ENCODE measurements at regions not wholly inside any gene's neighbourhood (a gene's known extent, or its start where the extent isn't known, plus 50 kb on each side); places are given as distances from the start of the nearest gene placed in this dataset.
A peak's percentile ranks its signal among the peaks of the same experiment; 100 is the strongest.
"Not testable (repeated sequence)": the region's sequence is repeated elsewhere in the genome, so short reads cannot be mapped to it uniquely, and the experiment has no call there.

DNA sequence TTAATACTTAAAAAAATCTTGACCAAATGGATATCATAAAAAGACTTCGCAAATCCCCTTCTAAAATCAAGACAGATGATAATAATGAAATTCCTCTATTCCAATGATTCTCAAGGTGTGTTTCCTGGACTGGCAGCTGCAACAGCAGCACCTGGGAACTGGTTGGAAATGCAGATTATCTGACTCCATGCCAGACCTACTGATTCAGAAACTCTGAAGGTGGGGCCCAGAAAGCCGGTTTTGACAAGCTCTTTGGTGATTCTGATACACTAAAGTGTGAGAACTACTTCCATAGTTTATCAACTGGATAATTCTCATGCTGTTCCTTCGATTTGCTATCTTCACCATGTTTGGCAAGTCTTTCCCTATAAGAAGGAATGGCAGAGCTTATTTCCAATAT, 252.1 kb downstream of the COL12A1 start:
- no peak for DNase-seq

DNA sequence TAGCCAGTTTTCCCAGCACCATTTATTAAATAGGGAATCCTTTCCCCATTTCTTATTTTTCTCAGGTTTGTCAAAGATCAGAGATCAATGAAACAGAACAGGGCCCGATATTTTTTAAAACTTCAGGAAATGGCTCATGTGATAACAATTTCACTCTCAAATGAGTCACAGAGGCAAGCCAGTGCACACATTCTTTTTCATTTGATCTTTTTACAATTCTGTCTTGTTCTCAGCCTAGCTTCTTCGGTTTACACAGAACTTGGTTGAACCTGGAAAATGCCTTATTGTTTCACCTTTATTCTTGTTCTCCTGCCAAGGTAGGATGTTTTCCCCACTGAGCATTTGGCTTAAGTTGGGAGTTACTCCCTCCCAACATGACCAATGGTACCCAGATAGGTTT, 258.9 kb downstream of the COL12A1 start:
- DNase-seq: no peak

DNA sequence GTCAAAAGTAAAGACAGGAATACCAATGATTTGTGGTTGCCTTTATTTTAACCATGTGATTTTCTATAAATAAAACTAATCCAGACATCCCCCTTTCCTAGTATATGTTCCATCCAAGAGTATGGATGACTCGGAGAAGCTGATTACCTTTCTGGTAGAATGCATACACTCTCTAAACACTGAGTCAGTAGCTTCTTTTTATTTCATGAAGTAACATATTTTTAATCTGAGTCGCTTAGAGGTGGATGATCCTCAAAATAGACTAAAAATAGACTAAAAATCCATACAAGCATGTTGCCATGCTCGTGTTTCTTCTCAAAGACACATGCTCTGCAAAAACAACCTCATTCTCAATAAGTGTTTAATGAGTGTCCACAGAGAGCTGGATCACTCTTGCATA, 263.7 kb downstream of the COL12A1 start:
- no peak for DNase-seq

DNA sequence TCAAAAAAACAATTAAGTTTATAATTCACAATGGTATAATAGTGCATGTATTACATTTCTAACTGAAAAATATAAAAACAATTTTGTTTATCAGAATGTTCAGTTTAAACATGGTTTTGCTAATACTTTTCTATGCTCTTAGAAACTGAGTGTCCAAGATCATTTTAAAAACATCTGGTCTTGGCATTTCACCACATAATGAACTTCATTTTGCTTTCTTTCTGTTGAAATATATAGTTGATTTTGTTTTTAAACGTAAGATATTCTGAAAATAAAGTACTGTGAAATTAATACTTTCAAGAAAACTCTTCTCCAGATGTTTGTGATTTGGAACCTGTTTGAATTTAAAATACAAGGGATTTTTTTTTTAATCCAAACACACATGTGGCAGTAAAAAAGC, 264.4 kb downstream of the COL12A1 start:
- DNase-seq: no peak

DNA sequence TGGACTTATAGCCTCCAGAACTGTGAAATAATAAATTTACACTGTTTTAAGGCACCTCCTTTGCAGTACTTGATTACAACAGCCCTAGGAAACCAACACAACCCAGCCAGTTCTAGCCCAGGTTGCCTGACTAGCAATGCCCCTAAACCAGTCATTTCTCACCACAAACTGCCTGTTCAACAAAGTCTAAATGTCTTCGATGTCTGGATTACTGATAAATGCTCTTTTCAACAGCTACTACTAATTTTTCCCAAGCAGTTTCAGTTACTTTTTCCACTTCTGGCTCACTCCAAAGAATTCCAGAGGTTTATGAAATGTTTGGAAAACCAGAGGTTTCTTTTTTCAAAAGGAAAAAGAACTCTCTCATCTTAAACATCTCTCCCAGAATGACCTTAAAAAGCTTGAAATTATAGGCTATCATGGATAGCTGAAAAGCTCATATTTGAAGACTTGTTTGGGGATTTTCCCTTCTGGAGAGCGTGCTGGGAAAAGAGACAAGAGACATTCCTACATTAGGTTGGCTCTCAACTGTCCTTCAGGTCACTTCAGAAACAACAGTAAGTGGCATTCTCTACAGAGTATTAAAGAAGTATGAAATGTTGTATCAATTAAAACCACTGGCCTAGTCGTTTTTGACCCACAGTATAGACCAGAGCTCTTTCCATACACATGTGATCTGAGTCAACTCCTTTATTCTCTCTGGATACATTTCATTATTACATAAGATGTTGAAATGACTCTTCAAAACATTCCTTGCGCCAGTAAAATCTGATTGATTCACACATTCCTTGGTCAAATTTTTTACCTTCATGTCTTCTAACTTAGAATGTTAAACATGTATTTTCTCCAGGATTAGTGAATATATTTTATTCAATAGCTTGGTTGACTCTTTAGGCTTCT, 265.9 kb downstream of the COL12A1 start:
- no peak for DNase-seq

DNA sequence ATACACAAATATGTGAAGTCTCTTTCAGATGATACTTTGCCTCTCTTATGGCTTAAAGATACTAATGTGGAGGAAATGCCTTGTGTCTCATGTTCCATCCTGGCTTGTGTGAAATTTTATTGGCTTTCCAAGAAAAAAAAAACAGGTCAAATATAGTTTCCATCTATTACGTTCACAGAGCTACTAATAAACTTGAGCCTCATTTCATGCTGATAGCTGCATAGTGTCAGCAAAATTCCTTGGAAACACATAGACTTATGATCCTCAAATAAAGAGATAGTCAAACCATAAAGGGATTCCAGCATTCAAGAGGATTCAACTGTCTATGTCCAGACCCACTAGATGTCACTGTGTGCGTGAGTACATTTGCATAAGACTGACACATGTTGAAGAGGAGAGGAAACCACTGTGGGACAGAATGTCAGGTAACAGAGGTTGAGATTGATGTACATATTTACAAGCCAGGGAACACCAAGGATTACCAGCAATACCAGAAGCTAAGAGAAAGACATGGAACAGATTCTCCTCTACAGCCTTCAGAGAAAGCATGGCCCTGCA, 266.6 kb downstream of the COL12A1 start:
- DNase-seq: no peak

DNA sequence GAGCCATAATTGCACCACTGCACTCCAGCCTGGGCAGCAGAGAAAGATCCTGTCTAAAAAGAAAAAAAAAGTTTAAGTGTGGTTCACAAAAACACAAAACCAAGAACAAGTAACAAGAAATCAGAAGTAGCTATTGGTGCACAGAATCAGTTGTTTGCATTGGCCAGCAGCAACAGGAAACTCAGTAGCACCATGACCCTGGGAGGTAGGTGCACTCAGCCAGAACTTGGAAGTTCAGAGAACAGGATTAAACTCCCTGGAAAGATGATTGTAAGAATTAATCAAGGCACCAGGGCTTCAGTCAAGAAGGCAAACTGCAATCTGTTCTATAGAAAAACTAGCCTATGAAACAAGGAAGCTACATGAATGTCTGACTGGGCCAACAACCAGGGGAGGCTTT, 267.9 kb downstream of the COL12A1 start:
- DNase-seq: no peak

DNA sequence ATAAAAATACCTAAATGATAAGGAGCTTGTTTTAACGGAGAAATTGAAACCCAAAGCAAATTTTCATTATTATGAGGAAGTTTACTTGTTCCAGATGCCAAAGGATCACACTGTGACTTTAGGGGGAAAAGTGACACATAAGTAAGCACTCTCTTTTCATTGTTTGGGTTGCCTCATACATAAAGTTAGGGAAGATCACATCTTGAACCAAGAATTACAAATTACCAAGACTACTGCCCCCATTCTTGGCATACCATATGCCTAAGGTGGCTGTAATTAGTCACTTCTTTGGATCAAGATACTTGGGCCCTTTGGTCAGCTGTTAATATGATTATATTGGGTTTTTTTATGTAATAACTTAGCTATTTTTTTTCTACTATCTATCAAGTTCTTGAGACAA, 269.0 kb downstream of the COL12A1 start:
- no peak for DNase-seq

DNA sequence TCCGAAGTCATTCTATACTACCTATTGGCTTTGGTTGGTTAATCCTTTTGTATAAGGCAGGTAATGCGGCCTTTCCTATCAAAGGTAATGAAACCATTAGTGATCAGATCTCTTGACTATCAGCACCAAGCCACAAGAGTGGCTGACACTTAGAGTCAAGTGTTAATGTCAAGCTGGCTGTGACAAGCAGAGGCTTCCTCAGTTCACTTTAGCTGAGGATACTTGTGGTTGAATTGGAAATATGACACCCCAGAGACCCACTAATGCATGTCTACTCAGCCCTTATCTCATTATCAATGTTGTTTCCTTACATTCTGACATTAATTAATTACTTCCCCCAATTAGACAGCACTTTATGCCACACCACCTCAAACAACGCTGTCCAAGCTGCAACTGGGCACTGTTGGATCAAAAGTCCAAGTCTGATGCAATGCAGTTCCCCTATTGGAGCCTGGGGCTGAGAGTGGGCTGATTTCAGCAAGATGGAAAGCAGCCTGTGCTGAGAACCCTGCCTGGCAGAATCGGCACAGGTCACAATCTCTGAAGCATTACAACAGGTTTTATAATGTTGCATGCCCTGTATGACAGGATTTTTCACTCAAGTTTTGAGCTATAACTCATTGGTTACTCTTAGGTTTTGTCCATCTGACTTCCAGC, 273.5 kb downstream of the COL12A1 start:
- DNase-seq: no peak

DNA sequence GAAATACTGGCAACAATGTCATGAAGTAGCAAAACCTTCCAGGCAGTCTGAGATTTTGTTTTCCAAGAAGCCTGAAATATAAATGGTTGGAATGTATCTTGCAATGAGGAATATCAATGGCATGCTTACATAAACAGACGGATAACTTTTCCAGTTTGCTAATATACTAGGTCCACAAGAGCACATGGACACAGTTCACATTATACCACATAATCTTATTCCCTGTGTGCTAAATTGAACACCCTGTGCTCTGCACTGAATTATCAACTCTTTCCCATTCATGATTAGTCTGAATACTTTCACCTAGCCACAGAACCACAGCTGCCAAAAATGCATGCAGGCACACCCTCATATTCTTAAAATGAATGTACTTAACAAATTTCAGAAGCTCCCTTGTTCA, 274.3 kb downstream of the COL12A1 start:
- no peak for DNase-seq

DNA sequence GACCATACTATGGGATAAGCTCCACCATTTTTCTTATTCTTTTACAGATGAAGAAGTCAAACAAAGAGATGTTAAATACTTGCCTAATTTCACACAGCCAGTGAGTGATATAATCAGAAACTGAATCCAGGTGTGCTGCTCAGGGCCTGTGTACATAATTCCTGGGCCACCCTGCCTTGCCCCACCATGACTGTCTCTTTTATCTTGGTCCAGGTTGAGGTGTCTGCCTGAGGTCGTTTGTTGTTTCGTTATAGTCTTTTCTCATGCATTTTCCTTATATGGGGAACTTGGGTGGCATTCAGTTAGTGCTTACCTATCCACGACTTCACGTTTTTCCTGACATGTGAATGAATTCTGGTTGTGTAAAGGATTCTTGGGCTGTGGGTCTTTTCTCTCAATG, 277.6 kb downstream of the COL12A1 start:
- DNase-seq: no peak

DNA sequence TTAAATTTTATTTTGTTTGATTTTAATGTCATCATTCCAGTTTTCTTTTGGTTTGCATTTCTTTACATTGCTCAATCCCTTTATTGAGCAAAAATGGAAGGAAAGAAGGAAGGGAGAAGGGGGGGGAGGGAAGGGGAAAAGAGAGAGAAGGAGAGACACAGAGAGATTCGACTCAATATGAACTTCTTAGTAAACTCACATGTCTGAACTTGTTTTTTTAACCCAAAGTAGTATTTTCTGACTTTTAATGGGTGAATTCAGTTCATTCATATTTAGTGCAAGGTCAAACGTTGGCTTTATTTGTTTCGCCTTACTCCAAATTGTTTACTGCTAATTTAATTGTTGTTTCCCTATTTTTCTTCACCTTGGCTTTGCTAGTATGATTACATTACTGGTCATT, 278.6 kb downstream of the COL12A1 start:
- no peak for DNase-seq

DNA sequence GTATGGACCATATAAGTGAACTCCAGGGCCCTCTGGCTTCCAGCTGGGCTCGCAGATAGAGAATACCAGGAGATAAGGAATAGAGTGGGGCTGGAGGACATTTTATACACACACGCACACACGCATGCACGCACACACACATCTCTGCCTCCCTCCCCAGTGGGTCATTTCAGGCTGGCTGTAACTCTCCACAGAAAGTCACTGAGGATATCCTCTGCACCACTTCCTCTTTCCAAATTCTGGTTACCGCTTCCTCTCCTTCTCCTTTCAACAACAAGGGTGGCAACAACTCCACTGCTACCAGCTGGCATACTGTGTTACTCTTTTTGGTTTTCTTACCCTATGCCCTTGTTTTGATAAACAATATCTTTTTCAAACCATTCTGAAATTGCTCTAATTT, 280.2 kb downstream of the COL12A1 start:
- no peak for DNase-seq

DNA sequence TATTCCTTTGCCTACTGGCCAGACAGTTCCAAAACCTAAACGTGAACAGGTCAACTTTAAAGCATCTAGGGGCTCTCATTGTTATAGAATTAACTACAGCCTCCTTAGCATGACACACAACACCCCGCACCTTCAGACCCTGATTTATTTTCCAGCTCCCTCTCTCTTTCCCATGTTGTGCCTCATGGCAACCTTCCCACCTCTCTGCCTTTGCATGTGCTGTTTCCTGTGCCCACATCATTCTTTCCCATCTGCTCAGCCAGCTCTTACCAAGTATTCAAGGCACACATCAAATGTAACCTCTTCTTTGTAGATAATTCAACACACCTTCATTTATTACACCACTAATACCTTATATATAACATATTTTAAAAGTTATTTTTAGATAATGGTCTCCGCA, 291.0 kb downstream of the COL12A1 start:
- no peak for DNase-seq

DNA sequence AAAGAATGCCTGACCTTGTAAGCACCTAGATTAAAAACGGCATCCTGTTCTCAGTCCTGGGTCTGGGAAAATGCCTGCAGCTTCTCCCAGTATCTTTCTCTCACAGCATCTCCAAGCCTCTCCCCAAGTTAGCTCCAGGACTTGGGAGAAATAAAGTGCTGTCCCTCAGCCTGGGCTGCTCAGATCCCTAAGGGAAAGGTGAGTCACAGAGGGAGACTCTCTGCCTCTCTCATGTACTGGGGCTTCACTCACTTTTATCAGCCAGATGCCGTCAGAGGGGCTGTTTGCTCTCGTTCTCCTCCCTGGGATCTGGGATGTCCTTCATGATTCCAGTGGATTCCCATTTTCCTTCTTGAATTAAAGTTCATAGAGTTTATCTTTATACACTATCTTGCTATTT, 293.6 kb downstream of the COL12A1 start:
- DNase-seq: no peak

DNA sequence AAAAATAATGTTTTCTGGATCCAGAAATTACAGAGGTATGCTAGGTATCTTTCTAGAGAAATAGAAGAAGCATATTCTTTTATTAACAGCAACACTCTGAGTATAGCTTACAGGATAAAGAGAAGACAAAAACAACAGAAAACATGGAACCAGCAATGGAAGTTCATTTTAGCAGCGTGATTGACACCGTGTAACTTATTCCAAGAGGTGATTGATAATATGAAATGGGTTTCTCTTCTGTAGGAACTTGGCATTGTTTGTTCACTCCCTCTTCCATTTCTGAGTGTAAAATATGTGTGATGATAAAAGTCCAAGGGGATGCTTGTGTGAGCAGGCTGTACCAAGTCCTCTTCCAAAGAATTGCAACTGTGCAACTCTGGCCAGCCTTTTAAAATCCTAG, 303.0 kb downstream of the COL12A1 start:
- DNase-seq: no peak

DNA sequence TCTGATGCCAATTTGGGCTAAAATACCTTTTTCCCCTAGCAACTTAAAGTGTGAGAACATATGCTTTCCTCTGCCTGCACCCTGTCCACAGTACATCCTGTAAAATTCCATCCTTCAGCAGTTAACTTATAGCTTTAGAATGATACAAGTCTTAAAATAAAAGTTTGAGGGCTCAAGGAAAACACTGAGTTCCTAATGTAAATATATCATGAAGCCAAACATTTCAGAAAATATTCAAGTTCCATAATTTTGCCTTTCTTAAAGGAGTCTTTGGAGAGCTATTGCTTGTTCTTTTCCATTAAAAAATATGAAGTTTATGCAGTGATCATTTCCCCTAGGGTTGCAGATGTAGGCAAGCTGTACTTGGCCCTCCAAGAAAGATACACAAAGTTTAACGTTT, 303.8 kb downstream of the COL12A1 start:
- no peak for DNase-seq

DNA sequence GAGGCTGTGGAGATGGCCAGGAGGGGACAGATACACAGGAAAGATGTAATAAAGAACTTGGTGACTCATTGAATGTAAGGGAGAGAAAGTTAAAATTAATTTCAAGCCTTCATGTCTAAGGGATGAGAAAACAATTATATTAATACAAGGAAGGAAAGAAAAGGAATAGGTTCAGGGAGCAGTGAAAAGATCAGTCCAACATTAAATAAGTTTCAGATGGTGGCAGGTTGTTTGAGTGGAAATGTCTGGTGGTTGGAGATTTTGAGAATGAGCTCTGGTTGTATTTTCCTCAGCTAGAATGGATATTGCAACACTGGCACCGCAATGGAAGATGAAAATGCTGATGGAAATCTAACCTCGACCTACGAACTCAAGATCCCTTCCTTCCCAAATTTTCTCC, 304.3 kb downstream of the COL12A1 start:
- DNase-seq: no peak

DNA sequence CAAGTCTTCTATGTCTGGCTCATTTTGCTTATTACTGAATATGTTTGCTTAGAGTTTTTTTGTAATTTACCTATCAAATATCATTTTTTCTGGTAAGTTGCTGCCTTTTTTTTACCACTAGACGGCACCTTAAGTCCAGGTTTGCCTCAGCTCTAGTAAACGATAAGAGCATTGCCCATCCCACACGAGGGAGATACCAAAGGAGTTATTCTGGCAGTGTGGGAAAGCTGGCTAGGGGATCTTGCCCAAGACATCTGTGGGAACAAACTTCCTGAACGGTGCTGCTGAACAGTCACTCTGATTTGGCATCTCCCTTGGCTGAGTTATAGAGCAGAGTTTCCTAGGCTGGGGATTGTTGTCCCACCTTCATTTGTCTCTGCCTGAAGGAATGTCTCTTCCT, 306.4 kb downstream of the COL12A1 start:
- DNase-seq: no peak

DNA sequence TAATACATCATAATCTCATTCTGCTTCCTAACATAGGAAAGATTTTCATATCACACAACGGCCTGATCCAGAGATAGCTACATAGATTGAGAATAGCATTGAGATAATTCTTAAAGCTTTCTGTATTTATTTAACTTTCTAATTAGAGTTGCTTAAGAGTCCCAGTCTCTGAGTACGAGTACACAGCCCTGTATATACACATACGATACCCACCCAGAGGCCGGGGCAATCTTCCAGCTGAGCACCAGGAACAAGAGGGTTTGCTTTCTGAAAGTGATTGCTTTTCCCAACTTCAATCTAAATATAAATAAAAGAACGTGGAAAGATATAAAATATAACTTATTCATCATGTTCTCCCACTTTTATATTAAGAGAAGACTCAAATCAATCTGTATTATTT, 313.8 kb downstream of the COL12A1 start:
- DNase-seq: no peak

DNA sequence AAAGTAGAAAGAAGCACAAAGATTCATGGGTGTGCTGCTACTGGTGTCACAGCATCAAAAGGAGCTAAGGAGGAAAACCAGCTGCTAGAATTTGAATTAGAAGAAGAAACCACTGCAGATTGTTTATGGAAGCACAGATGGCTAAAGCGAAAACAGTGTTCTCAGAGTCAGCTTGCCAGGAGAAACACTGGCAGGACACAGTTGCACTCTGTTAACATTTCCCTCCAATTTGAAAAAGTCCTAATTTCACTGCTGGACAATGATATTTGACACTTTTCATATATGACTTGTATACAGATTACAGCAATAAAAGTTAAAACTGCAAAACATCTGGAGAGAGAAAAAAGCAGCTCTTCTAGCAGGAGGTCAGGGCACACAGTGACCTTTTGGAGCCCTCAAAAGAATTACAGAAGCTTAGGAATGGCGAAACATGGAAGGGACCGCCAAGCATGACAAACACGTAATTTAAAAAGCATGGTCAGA, 314.5 kb downstream of the COL12A1 start:
- peak; percentile 60 for DNase-seq

DNA sequence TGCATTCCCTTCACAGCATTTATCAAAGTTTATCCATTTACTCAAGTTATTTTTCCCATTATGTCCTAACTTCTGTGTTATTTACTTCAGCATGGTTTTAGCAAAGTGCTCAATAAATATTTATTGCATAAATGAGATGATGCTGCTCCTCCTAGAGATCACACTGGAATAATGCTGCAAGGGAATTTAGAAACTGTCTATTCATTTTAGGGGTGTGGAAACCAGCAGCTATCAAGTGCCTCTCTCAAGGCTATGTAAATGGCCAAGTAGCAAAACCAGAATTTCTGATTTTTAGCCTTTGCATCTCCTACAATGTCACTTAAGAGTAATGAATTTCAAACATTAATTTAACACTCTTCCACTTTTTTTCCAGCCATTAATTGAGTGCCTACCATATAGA, 316.2 kb downstream of the COL12A1 start:
- DNase-seq: no peak

DNA sequence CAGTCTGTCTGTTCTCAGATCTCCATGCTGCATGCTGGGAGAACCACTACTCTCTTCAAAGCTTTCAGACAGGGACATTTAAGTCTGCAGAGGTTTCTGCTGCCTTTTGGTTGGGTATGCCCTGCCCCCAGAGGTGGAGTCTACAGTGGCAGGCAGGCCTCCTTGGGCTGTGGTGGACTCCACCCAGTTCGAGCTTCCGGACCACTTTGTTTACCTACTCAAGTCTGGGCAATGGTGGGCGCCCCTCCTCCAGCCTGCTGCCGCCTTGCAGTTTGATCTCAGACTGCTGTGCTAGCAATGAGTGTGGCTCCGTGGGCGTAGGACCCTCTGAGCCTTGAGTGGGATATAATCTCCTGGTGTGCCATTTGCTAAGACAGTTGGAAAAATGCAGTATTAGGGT, 317.1 kb downstream of the COL12A1 start:
- DNase-seq: not testable (repeated sequence)
